ENCODE measurements at regions not wholly inside any gene's neighbourhood (a gene's known extent, or its start where the extent isn't known, plus 50 kb on each side); places are given as distances from the start of the nearest gene placed in this dataset.

GRCh38 chr9:35540315-35540714 is 50.4 kb downstream of the RUSC2 start:
- DNase-seq (ENCODE audit: low read depth in 2 of 2), result no peak

- no peak for DNase-seq (ENCODE audit: low read depth in 2 of 2)
Measured at GRCh38 chr9:35546853-35547252, 56.9 kb downstream of the RUSC2 start.

DNA sequence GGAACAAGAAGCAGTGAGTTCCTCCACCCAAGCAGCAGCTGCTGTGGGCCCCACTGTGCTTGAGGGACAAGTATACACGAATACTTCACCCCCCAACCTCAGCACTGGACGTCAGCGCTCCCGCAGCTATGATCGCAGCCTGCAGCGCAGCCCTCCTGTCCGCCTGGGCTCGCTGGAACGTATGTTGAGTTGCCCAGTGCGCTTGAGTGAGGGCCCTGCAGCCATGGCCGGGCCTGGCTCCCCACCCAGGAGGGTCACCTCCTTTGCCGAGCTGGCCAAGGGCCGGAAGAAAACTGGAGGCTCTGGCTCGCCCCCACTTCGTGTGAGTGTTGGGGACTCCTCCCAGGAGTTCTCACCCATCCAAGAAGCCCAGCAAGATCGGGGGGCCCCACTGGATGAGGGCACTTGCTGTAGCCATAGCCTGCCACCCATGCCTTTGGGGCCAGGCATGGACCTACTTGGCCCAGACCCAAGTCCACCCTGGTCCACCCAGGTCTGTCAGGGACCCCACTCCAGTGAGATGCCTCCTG is 57.1 kb upstream of the TESK1 start:
- DNase-seq (ENCODE audit: low read depth in 2 of 2), result no peak

DNA sequence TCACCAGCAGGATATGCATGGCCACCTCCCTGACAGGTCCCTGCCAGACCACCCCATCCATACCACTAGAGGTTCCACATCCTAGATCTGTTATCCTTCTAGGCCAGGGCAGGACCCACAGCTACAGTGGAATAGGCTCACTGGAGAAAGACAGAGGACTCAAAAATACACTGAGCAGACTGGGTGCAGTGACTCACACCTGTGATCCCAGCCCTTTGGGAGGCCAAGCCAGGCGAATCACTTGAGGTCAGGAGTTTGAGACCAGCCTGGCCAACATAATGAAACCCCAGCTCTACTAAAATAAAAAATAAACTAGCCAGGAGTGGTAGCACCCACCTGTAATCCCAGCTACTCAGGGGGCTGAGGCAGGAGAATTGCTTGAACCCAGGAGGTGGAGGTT is 56.5 kb upstream of the TESK1 start:
- DNase-seq (ENCODE audit: low read depth in 2 of 2), result no peak

DNA sequence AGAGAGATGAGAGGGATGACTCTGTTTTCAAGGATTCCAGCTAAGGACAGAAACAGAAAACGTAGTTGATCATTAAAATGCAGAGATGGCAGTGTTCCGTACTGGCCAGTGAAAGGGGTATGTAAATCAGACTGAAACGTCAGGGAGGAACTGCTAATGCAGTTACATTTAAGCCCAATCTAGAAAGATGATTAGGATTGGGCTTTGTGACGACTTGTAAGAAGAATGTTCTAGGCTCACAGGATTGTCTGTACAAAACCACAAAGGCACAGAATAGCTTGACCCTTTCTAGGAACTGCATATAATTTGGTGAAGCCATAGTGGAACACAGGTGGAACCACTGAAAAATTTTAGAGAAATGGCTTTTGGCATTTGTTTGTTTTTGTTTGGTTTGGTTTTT is 55.6 kb upstream of the TESK1 start:
- no peak for DNase-seq (ENCODE audit: low read depth in 2 of 2)

- DNase-seq (ENCODE audit: low read depth in 2 of 2), result no peak
Measured at GRCh38 chr9:35552376-35552775, 52.7 kb upstream of the TESK1 start.

- DNase-seq (ENCODE audit: low read depth in 2 of 2), result no peak
Measured at GRCh38 chr9:35552837-35553236, 52.2 kb upstream of the TESK1 start.

GRCh38 chr9:35553670-35554543 is 51.2 kb upstream of the TESK1 start:
- DNase-seq (ENCODE audit: low read depth in 2 of 2), result peak in 1 of 2 donors; percentile 15

DNA sequence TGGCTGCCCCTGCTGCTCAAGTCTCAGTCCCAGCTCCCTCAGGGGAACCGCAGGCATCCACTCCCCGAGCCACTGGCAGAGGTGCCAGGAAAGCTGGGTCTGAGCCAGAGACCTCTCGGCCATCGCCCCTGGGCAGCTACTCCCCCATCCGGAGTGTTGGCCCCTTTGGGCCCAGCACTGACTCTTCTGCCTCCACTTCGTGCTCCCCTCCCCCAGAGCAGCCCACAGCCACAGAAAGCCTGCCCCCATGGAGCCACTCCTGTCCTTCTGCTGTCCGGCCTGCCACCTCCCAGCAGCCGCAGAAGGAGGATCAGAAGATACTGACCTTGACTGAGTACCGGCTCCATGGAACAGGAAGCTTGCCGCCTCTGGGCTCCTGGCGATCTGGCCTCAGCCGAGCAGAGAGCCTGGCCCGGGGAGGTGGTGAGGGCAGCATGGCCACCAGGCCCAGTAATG is 49.8 kb upstream of the TESK1 start:
- DNase-seq (ENCODE audit: low read depth in 2 of 2), result no peak
